NB4 (cell line): ENCODE measurements at regions not wholly inside any gene's neighbourhood (a gene's known extent, or its start where the extent isn't known, plus 50 kb on each side); places are given as distances from the start of the nearest gene placed in this dataset.

ENCODE experiments used
- DNase-seq: peaks from one replicate; pipeline ENCODE4 v3.0.0; 2010; ENCODE audit warnings: low read depth
- H3K4me3 ChIP-seq: one replicate; pipeline ENCODE4 v1.5.1; 2011; ENCODE audit warnings: mild to moderate bottlenecking, low read depth, low read length, moderate library complexity
- MYC ChIP-seq: IDR thresholded peaks from 2 replicates; pipeline ENCODE4 v1.6.1; 2011; ENCODE audit warnings: low read depth, low read length
- POLR2A ChIP-seq: IDR thresholded peaks from 2 replicates; pipeline ENCODE4 v1.6.1; 2011; ENCODE audit warnings: mild to moderate bottlenecking; ENCODE audit not compliant: insufficient read length; ENCODE audit errors: extremely low read depth
- TF ChIP-seq, protein P1 (sequence below): IDR thresholded peaks from 2 replicates; pipeline ENCODE4 v1.6.1; 2011; ENCODE audit warnings: low read depth, low read length
- TF ChIP-seq, protein P2 (sequence below): IDR thresholded peaks from one replicate; pipeline ENCODE4 v1.5.1; 2012; ENCODE audit warnings: low read depth, low read length

DNA sequence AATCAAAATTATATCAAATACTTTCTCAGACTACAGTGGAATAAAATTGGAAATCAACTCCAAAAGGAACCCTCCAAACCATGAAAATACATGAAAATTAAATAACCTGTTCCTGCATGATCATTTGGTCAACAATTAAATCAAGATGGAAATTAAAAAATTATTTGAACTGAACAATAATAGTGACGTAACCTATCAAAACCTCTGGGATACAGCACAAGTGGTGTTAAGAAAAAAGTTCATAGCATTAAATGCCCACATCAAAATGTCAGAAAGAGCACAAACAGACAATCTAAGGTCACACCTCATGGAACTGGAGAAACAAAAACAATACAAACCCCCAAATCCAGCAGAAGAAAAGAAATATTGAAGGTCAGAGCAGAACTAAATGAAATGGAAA lies 1460.7 kb downstream of the OLFM4 start:
- no peak overlapping the region for H3K4me3 ChIP-seq
- DNase-seq, result no peak
- no peak for TF ChIP-seq POLR2A
- TF ChIP-seq, protein P1, sequence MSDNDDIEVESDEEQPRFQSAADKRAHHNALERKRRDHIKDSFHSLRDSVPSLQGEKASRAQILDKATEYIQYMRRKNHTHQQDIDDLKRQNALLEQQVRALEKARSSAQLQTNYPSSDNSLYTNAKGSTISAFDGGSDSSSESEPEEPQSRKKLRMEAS, result no peak
- TF ChIP-seq, protein P2, sequence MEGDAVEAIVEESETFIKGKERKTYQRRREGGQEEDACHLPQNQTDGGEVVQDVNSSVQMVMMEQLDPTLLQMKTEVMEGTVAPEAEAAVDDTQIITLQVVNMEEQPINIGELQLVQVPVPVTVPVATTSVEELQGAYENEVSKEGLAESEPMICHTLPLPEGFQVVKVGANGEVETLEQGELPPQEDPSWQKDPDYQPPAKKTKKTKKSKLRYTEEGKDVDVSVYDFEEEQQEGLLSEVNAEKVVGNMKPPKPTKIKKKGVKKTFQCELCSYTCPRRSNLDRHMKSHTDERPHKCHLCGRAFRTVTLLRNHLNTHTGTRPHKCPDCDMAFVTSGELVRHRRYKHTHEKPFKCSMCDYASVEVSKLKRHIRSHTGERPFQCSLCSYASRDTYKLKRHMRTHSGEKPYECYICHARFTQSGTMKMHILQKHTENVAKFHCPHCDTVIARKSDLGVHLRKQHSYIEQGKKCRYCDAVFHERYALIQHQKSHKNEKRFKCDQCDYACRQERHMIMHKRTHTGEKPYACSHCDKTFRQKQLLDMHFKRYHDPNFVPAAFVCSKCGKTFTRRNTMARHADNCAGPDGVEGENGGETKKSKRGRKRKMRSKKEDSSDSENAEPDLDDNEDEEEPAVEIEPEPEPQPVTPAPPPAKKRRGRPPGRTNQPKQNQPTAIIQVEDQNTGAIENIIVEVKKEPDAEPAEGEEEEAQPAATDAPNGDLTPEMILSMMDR, result no peak
- no peak for TF ChIP-seq MYC

DNA sequence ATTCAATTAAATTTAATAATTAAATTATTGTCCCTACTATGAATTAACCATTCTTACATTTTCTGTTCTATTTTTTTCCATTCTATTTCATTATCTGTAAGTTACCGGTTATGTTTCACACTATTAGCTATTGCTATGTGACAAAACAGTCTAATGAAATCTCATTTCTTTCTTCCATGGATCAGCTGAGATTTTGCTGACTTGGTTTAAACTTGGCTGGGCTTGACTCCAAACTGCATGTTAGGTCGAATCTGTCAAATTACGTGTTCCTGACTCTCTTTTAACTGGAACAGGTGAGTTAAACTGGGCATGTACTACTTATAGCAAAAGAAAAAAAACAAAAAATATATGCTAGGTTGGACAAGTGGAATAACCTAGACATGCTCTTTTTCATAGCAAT lies 1464.4 kb downstream of the OLFM4 start:
- TF ChIP-seq, protein P2, result no peak
- TF ChIP-seq POLR2A (no peak), MYC (no peak)
- TF ChIP-seq, protein P1, result no peak
- H3K4me3 ChIP-seq, result no peak overlapping the region
- DNase-seq, result no peak

DNA sequence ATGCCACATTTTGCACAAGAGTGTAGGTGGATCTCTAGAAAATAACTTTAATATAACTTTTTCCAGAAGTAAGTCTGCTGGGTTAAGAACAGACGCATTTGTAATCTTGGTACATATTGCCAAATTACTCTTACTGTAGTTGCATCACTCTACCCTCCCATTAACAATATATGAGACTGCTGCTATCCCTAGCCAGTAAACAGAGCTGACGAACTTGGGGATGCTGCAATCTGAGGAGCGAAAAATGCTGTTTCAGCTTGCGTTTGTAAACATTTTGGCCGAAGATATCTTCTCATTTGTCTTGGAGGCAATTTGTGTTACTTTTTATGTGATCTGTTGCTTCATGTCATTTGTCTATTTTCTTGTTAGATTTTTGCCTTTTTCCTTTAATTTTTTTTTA lies 1482.8 kb downstream of the OLFM4 start:
- DNase-seq, result peak; percentile 2
- TF ChIP-seq MYC (no peak), POLR2A (no peak)
- TF ChIP-seq, protein P1, result no peak
- TF ChIP-seq, protein P2, result no peak

DNA sequence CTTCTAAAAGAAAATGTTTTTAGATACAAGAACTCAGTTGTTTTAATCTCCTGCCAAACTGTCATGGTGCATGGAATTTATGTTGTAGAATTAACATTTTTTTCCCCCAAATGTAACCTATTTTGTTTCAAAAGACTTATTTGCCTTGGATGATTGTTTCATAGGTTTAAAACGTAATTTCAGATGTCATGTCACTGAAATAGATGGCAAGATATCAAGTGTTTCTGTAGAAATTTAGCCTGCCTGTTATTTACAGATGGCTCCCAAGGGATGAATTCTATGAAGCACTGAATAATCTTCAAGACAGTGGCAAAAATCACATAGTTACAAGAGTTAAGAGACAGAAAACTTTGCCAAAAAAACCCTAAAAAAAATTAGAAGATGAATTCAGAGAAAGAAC lies 1484.6 kb downstream of the OLFM4 start:
- DNase-seq, result no peak
- no peak overlapping the region for H3K4me3 ChIP-seq
- TF ChIP-seq, protein P2, result no peak
- TF ChIP-seq MYC, result no peak
- no peak for TF ChIP-seq POLR2A
- TF ChIP-seq, protein P1, result no peak

More for the DNA sequence above, 1482.8 kb downstream of the OLFM4 start:
- no peak overlapping the region for H3K4me3 ChIP-seq

DNA sequence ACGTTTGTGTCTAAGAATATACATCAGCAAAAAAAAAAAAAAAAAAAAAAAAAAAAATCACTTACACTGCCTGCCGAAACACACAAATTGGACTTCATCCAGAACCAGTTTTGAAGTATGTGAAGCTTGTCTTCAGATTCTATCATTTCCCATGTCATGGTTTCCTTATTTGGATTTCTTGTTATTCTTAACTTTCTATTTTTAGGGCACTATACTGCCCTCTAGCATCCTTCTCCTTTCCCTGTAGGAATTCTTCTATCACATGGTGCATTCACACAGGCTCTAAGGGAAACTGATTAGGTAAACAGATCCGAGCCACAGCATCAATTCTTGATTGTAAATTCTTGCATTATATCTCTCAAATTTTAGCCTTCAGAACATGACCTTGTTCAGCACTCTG lies 1507.5 kb downstream of the OLFM4 start:
- TF ChIP-seq POLR2A, result no peak
- TF ChIP-seq, protein P1, result no peak
- TF ChIP-seq, protein P2, result no peak
- TF ChIP-seq MYC, result no peak
- peak; percentile 2 for DNase-seq
- no peak overlapping the region for H3K4me3 ChIP-seq
